Smooth muscle cell (in vitro differentiated cells): ENCODE measurements at regions not wholly inside any gene's neighbourhood (a gene's known extent, or its start where the extent isn't known, plus 50 kb on each side); places are given as distances from the start of the nearest gene placed in this dataset.

Experiments used
- DNase-seq: peaks from one replicate; lab custom pipeline; 2025; ENCODE audit not compliant: unreplicated experiment; lab: John Stamatoyannopoulos, UW
- H2AFZ ChIP-seq: fragments of 200-600 bp; sonication (generic); 2 replicates; pipeline ENCODE4 v1.6.0; 2016; ENCODE audit warnings: antibody characterized with exemption, low read depth, mild to moderate bottlenecking
- H3F3A ChIP-seq: fragments of 200-600 bp; sonication (generic); 2 replicates; pipeline ENCODE4 v1.6.0; 2017; ENCODE audit warnings: antibody characterized with exemption, low read depth
- H3K27ac ChIP-seq: fragments of 200-600 bp; sonication (generic); 2 replicates; pipeline ENCODE4 v1.5.1; 2016; ENCODE audit warnings: low read depth, mild to moderate bottlenecking
- H3K27me3 ChIP-seq: fragments of 200-600 bp; sonication (generic); 2 replicates; pipeline ENCODE4 v1.6.1; 2016; ENCODE audit warnings: low read depth, mild to moderate bottlenecking
- H3K36me3 ChIP-seq: fragments of 200-600 bp; sonication (generic); 2 replicates; pipeline ENCODE4 v1.5.1; 2016; ENCODE audit warnings: low read depth
- H3K4me1 ChIP-seq: fragments of 200-600 bp; sonication (generic); 2 replicates; pipeline ENCODE4 v1.5.1; 2016; ENCODE audit warnings: low read depth
- H3K4me2 ChIP-seq: fragments of 200-600 bp; sonication (generic); 2 replicates; pipeline ENCODE4 v1.6.0; 2016; ENCODE audit warnings: mild to moderate bottlenecking
- H3K4me3 ChIP-seq: fragments of 200-600 bp; sonication (generic); 2 replicates; pipeline ENCODE4 v1.5.1; 2016; ENCODE audit warnings: mild to moderate bottlenecking
- H3K79me2 ChIP-seq: fragments of 200-600 bp; sonication (generic); 2 replicates; pipeline ENCODE4 v1.6.0; 2016; ENCODE audit warnings: low read depth, mild to moderate bottlenecking
- H3K9ac ChIP-seq: fragments of 200-600 bp; sonication (generic); 2 replicates; pipeline ENCODE4 v1.6.0; 2016; ENCODE audit warnings: low read depth
- H3K9me3 ChIP-seq: fragments of 200-600 bp; sonication (generic); replicated peaks from 2 replicates; pipeline ENCODE4 v1.5.1; 2016; ENCODE audit warnings: low read depth
- H4K20me1 ChIP-seq: fragments of 200-600 bp; sonication (generic); 2 replicates; pipeline ENCODE4 v1.6.0; 2016; ENCODE audit warnings: low read depth
- WGBS: methylation state at CpG from one replicate; pipeline ENCODE4 v1.1.7; 2016; ENCODE audit warnings: low lambda C conversion rate; 5-methylcytosine and 5-hydroxymethylcytosine counted together
- TF ChIP-seq, protein P1 (sequence below): fragments of 200-600 bp; sonication (generic); IDR thresholded peaks from 2 replicates; pipeline ENCODE4 v1.5.1; 2017; ENCODE audit warnings: borderline replicate concordance, mild to moderate bottlenecking, antibody characterized with exemption; ENCODE audit not compliant: insufficient read depth, poor library complexity, severe bottlenecking

DNA sequence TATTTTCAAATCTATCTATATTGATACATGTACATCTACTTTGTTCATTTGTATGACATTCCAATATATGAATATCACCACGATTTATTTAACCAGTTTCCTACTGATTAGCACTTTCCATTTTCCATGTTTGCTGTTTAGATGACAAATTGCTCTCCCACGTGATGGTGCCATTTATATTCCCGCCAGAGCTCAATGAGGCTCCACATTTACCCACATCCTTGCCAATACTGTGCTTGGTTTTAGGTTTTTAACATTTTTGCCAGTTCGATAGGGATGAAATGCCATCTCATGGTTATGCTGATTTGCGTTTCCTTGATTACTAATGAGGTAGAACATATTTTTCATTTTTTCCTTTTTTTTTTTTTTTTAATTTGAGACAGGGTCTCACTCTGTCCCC lies 86.7 kb upstream of the TRIM2 start:
- Histone ChIP-seq H4K20me1 (no peaks in the 10 kb centered on the region), H3K9ac (no peak overlapping the region), H3K79me2 (no peaks in the 10 kb centered on the region), H3F3A (peaks cover 6% of the 10 kb centered on the region), H3K9me3 (no peaks in the 10 kb centered on the region), H3K27ac (no peak overlapping the region), H3K4me1 (peaks cover 5% of the 10 kb centered on the region), H2AFZ (no peak overlapping the region), H3K27me3 (no peaks in the 10 kb centered on the region), H3K36me3 (no peaks in the 10 kb centered on the region), H3K4me3 (no peak overlapping the region), H3K4me2 (no peak overlapping the region)
- 84% methylated on average over 5 of the region's 5 CpGs for WGBS
- no peak for DNase-seq
- TF ChIP-seq, protein P1, sequence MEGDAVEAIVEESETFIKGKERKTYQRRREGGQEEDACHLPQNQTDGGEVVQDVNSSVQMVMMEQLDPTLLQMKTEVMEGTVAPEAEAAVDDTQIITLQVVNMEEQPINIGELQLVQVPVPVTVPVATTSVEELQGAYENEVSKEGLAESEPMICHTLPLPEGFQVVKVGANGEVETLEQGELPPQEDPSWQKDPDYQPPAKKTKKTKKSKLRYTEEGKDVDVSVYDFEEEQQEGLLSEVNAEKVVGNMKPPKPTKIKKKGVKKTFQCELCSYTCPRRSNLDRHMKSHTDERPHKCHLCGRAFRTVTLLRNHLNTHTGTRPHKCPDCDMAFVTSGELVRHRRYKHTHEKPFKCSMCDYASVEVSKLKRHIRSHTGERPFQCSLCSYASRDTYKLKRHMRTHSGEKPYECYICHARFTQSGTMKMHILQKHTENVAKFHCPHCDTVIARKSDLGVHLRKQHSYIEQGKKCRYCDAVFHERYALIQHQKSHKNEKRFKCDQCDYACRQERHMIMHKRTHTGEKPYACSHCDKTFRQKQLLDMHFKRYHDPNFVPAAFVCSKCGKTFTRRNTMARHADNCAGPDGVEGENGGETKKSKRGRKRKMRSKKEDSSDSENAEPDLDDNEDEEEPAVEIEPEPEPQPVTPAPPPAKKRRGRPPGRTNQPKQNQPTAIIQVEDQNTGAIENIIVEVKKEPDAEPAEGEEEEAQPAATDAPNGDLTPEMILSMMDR: no peak

DNA sequence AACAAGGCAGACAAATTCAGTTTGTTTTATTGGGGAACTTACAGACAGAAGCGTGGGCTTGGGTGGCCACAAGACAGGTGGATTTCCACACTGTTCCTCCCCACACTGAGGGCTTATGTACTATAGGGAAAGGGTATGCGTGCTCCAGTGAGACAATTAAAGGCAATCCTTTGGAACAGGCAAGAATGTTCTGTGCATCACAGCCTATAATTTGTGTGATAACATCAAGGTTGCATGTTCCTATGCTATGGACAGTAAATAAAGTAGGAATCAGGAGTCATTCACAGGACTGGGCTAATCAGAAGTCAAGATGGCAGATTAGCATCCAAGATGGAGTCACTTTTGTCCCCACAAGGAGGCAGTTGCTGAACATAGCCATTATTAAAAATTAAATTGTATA lies 84.6 kb upstream of the TRIM2 start:
- no peaks in the 10 kb centered on the region for H4K20me1 ChIP-seq
- no peaks in the 10 kb centered on the region for H3K36me3 ChIP-seq
- no peaks in the 10 kb centered on the region for H3K79me2 ChIP-seq
- H3K27me3 ChIP-seq: no peaks in the 10 kb centered on the region
- H3K4me1 ChIP-seq: peaks cover 5% of the 10 kb centered on the region
- no peak overlapping the region for H3K4me2 ChIP-seq
- H3K9me3 ChIP-seq: no peaks in the 10 kb centered on the region
- H3K27ac ChIP-seq: no peak overlapping the region
- WGBS: 88% methylated on average over 2 of the region's 2 CpGs
- no peak overlapping the region for H2AFZ ChIP-seq
- TF ChIP-seq, protein P1: no peak
- H3K4me3 ChIP-seq: no peak overlapping the region
- DNase-seq: no peak
- peaks cover 6% of the 10 kb centered on the region for H3F3A ChIP-seq
- H3K9ac ChIP-seq: no peak overlapping the region

DNA sequence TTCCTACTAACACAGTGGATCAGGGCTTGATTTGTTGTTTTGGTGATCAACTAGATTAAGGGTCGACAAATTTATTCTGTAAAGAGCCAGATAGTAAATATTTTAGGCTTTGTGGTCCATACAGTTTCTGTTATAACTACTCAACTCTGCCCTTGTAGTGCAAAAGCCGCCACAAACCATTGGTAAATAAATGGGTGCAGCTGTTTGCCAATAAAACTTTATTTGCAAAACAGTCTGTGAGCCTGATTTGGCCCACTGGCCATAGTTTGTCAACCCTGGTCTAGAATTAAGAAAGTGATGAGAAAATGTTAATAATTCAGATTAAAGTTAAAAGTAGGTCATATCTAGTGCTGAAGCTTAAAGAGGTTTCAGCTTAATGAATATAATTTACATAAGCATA lies 84.0 kb upstream of the TRIM2 start:
- H2AFZ ChIP-seq: no peak overlapping the region
- H3K9ac ChIP-seq: no peak overlapping the region
- no peaks in the 10 kb centered on the region for H4K20me1 ChIP-seq
- H3F3A ChIP-seq: peaks cover 6% of the 10 kb centered on the region
- H3K27ac ChIP-seq: no peak overlapping the region
- no peaks in the 10 kb centered on the region for H3K9me3 ChIP-seq
- H3K4me3 ChIP-seq: no peak overlapping the region
- WGBS: 97% methylated on average over 2 of the region's 2 CpGs
- no peaks in the 10 kb centered on the region for H3K79me2 ChIP-seq
- peaks cover 5% of the 10 kb centered on the region for H3K4me1 ChIP-seq
- no peaks in the 10 kb centered on the region for H3K27me3 ChIP-seq
- H3K36me3 ChIP-seq: no peaks in the 10 kb centered on the region
- no peak overlapping the region for H3K4me2 ChIP-seq
- TF ChIP-seq, protein P1: no peak
- DNase-seq: no peak

DNA sequence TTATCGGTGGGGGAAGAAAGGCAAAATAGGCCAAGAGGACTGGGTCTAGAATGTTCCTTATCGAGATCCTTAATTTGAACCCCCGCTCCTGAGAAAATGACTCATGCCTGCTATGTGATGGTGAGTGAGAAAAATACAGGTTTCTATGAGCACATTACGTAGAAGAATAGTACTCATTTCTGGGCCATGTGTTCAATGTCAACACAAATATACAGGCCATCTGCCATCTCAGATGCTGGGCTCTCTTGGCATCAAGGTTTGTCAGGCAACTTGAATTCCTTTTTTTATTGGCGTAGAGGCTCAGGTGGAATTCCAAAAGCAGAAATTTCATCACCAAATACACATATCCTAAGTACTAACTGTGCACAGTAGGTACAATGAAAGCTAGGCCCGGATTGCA lies 81.4 kb upstream of the TRIM2 start:
- Histone ChIP-seq H3F3A (no peaks in the 10 kb centered on the region), H3K9me3 (no peaks in the 10 kb centered on the region), H3K4me3 (no peak overlapping the region), H3K36me3 (no peaks in the 10 kb centered on the region), H3K27ac (no peak overlapping the region), H4K20me1 (no peaks in the 10 kb centered on the region), H3K4me1 (no peaks in the 10 kb centered on the region), H3K9ac (no peak overlapping the region), H3K27me3 (no peaks in the 10 kb centered on the region), H3K79me2 (no peaks in the 10 kb centered on the region), H2AFZ (no peak overlapping the region), H3K4me2 (no peak overlapping the region)
- TF ChIP-seq, protein P1: no peak
- WGBS: 93% methylated on average over 6 of the region's 6 CpGs
- no peak for DNase-seq
